ENCODE measurements at regions not wholly inside any gene's neighbourhood (a gene's known extent, or its start where the extent isn't known, plus 50 kb on each side); places are given as distances from the start of the nearest gene placed in this dataset.

GRCh38 chr1:22228505-22228911 lies 85.6 kb upstream of the WNT4 start:
- no peak overlapping the region for H3K27ac ChIP-seq
- TF ChIP-seq CTCF (IDR thresholded peaks at IDR 0.05) (no peak), ZFX (IDR thresholded peaks at IDR 0.05; ENCODE audit: borderline replicate concordance) (no peak)

- no peak for TF ChIP-seq CTCF (IDR thresholded peaks at IDR 0.05)
- H3K27ac ChIP-seq, result no peak overlapping the region
Measured at GRCh38 chr1:22229379-22229778, 86.5 kb upstream of the WNT4 start.

- TF ChIP-seq CTCF (IDR thresholded peaks at IDR 0.05), result no peak
- TF ChIP-seq ZFX (IDR thresholded peaks at IDR 0.05; ENCODE audit: borderline replicate concordance), result no peak
- H3K27ac ChIP-seq, result no peak overlapping the region
Measured at GRCh38 chr1:22231068-22231593, 88.2 kb upstream of the WNT4 start.

- TF ChIP-seq ZFX (IDR thresholded peaks at IDR 0.05; ENCODE audit: borderline replicate concordance) (no peak), CTCF (IDR thresholded peaks at IDR 0.05) (peak; percentile 9; the same call in 1 of the 2 replicates)
- no peak overlapping the region for H3K27ac ChIP-seq
Measured at GRCh38 chr1:22231995-22232690, 89.2 kb upstream of the WNT4 start.

- no peak overlapping the region for H3K27ac ChIP-seq
- TF ChIP-seq ZFX (IDR thresholded peaks at IDR 0.05; ENCODE audit: borderline replicate concordance), result no peak
- no peak for TF ChIP-seq CTCF (IDR thresholded peaks at IDR 0.05)
Measured at GRCh38 chr1:22233222-22233621, 90.3 kb upstream of the WNT4 start.

GRCh38 chr1:22234476-22235030 lies 91.7 kb upstream of the WNT4 start:
- H3K27ac ChIP-seq, result no peak overlapping the region
- TF ChIP-seq CTCF (IDR thresholded peaks at IDR 0.05), result no peak
- TF ChIP-seq ZFX (IDR thresholded peaks at IDR 0.05; ENCODE audit: borderline replicate concordance), result no peak

GRCh38 chr1:22236166-22236565 lies 93.3 kb upstream of the WNT4 start:
- no peak overlapping the region for H3K27ac ChIP-seq
- TF ChIP-seq ZFX (IDR thresholded peaks at IDR 0.05; ENCODE audit: borderline replicate concordance) (no peak), CTCF (IDR thresholded peaks at IDR 0.05) (no peak)
